ENCODE measurements at regions not wholly inside any gene's neighbourhood (a gene's known extent, or its start where the extent isn't known, plus 50 kb on each side); places are given as distances from the start of the nearest gene placed in this dataset.
A peak's percentile ranks its signal among the peaks of the same experiment; 100 is the strongest.

DNA sequence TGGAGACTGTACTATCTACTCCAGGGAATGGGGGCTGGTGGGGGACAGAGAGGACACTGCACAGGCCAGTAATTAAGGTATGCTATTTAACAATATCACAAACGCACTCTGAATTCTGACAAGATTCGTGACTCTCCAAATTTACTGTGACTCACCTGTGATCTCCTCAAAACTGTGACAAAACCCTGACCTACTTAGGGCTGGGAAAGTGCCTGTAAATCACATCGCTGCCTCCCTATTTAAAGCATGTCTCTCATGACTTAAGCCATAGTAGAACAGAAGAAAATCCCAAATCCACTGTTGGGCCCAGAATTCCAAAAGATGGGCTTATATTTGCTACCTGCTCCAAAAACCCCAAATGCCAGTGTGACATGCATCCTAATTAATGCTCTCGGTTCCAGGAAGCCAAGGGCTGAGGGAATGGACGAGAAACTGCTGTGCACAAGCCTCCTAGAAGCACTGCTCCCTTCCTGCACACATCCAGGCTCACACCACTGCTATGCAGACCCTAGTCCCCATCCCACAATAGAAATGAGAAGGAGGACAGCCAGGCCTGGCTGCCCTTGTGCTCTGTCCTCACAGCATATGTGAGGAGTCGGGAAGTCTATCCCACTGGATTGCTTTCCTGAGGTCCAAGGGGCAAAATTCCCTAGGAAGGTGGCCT, 187.7 kb upstream of the CHRNA7 start:
- no peak for DNase-seq

GRCh38 chr15:31843426-31844055, 186.8 kb upstream of the CHRNA7 start:
- DNase-seq: no peak

DNA sequence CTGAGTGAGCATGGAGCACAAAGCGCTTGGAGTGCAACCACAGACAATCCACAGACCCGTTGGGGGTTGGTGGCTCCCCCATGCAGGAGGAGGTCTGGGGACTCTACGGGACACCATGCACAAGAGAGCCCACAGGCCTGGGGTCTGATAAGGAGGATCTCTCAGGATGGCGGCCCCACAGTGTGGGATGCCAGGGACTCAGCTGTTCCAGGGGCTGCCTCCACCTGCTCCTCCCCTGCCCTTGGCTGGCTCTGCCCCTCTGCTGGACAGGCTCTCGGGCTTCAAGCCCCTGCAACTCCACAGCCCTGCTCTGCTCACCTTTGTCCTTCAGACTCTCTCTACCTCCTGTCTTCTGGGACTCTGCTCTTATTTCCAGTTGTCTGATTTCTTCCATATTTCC, 184.5 kb upstream of the CHRNA7 start:
- DNase-seq: no peak

DNA sequence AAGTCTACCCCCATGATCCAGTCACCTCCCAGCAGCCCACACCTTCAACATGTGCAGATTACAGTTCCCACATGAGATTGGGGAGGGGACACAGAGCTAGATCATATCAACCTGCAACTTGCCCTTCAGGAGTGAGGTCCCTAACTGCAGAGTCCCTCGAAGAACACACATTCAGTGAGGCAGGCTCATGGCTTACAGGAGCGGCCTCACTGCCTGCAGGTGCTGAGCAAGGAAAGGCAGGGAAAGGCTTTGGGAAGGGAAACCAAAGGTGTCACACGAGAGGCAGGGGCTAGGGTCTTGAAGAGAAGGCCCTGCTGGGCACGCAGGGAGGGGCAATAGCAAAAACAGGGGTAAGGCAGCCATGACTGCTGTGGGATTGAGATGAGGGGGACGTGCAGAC, 182.4 kb upstream of the CHRNA7 start:
- DNase-seq: no peak

GRCh38 chr15:31848621-31849020, 181.7 kb upstream of the CHRNA7 start:
- no peak for DNase-seq

DNA sequence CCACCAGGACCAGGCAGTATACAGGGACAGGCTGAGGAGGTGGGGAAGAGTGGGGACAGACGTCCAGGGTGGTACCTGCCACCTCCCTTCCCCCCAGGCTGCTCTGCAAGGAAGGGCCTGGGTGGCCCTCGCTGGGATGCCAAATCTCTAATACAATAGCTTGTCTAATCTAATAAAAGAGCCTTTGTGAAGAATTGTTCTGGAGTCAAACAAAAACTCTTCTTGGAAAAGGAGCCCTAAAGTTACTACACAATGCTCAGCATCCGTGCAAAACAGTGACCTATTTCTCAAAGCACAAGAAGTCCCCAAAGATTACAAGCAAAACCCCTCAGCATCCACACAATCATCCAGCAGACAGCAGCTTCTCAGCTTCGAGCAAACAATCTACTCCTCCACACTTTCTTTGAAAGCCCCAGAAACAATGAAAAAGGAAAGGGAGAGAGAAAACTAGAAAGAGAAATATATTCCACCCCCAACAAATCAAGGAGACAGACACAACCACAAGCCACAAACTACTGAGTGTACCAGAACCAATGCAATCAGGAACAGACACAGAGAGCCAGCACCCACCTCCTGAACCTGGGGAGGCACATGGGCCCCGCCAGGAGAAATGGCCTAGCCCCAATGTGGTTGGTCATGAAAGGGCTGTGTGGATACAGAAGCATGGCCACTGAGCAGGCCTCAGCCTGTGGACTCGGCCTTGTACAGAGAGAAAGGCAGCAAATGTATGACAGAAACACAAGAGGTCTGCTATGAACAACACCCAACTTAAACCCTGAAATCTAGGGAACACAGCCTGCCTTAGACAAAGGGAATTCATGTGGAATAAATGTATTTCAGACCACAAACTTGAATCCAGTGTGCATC, 177.1 kb upstream of the CHRNA7 start:
- no peak for DNase-seq

GRCh38 chr15:31856581-31856980, 173.7 kb upstream of the CHRNA7 start:
- DNase-seq: no peak

- DNase-seq: no peak
Measured at GRCh38 chr15:31857194-31857593, 173.1 kb upstream of the CHRNA7 start.

DNA sequence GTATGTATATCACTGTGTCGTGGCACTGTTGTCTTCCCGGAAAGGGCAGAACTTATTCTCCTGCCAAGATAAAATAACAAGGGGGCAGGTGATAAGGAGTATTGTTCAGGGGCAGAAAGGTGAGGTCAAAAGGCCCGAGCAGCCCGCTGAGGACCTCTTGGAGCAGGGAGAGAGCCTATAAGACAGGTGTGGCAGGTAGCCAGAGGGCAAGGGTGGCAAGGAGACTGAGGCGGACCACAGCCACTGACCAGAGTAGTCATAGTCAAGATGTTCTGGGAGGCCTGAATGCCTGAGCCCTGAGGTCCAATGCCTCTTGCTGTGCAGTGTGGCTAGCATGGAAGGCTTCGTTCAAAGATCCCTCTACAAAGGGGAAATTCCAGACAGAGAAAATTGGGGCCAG, 172.3 kb upstream of the CHRNA7 start:
- DNase-seq: no peak

- DNase-seq: no peak
Measured at GRCh38 chr15:31866248-31866647, 164.1 kb upstream of the CHRNA7 start.

DNA sequence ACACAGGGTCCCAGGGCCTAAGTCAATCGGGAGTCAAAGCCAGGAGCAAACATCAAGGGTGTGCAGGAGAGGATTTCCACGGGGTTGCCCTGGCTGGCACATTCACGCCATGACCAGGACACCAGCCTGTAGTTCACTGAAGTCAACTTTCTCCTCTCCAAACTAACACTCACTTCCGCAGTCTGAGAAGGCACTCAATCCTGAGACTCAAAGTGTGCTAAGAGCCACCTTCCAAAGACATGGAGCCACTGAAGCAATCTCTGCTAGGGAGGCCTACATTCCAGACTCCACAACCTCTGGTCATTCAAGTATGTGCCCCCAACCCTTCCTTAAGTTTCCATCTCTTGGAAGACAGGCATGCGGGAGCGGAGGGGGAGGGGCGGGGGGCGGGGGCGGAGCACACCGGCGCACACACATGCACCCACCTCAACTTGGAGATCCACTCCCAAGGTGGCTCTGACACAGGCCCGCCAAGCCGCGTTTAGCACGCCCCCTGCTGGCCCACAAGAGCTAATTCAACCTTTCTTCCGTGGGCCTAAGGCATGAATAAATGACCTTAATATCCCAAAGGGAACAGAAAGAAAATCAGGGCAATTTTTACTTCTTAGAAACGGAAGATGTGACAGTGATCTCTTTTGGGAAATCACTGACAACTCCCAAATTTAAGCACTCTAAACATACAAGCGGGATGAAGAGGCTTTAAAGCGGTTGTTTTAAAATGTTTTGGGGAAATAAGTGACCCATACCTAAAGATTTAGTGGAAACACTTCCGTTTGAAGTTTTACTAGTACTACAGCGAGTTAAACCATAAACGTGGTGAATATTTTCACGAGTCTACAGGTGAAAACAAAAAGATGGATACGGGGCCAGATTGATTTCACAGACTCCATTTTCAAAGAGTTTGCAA, 162.5 kb upstream of the CHRNA7 start:
- DNase-seq: peak; percentile 44 to 46

DNA sequence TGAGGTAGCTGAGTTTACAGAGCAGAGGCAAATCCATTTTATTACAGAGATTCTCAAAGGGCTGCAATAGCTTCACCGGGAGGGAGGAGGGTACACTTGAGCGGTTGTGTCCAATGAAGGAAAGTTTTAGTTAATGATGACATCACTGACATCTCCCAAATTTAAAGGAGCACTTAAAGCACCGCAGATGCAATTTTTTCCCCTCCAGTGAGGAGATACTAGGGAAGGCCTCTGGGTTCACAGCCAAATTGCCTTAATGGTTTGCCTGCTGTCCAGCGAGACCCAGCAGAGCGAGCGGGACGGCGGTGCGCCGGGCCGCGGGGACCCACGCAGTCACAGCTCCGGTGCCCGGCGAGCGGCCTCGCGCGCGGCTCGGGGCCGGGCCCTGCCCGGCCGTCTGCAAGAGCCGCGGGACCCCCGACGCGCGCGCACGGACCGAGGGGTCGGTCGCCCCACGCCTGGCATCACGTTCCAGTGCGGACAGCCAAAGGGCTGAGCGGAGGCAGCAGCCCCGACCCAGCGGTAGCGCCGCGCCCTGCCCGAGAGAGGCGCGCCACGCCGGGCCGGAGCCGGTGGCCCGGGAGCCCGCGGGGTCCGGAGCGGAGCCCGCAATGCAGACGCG, 160.5 kb upstream of the CHRNA7 start:
- no peak for DNase-seq

GRCh38 chr15:31870328-31871165, 159.8 kb upstream of the CHRNA7 start, which contains the start of gene OTUD7A:
Gene OTUD7A, minus strand, starts transcription at chr15:31870673.
- DNase-seq: peak; percentile 84

- no peak for DNase-seq
Measured at GRCh38 chr15:31871166-31871886, 159.0 kb upstream of the CHRNA7 start.

- DNase-seq: no peak
Measured at GRCh38 chr15:31871887-31872281, 158.4 kb upstream of the CHRNA7 start.

DNA sequence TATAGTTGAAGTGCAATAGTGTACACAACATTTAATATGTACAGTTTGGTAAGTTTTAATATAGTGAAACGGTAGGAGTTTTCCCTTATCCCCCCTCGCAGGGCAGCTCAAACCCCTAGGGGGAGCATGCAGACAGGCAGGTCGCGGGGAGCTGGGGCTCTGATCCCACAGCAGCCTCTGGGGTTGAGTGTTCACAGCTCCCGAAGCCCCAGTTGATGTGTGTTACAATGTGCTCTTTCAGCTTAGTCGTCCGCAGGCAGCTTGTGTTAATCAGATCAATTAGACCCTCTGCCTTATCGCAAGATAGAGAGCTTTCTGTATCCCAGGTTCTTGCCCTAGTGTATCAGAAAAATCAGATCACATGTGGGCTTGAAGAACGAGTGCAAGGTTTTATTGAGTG, 143.1 kb upstream of the CHRNA7 start:
- no peak for DNase-seq

DNA sequence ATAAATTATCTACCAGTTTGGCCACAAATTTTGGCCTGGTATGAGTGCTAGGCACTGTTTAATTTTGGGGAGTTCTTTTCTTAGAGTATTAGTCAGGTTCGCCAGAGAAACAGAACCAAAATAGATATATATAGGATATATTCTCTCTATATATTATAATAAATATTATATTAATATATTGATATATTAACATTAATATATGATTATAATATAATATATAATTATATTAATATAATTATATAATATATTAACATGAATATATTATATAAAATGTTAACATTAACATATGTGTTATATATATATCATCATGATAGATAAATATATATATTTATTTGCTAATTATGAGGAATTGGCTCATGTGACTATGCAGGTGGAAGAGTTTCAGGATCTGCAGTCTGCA, 137.8 kb upstream of the CHRNA7 start:
- DNase-seq: no peak

- DNase-seq: no peak
Measured at GRCh38 chr15:31893780-31894179, 136.5 kb upstream of the CHRNA7 start.

DNA sequence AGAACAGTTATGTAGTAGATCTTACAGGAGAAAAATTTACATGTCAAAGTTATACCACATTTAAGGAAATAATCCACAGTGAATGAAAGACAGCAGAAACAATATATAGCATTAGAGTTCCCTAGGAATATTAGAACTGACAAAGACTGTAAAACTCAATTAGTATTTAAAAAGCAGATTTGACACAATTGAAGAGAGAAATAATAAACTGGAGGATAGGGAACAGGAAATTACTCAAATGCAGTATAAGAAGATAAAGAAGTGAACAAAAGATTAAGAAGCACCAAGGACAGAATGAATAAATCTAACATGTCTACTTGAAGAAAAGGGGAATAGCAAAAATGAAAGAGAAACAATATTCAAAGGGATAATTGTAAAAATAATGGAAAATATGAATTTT, 132.6 kb upstream of the CHRNA7 start:
- no peak for DNase-seq

- no peak for DNase-seq
Measured at GRCh38 chr15:31901501-31901900, 128.8 kb upstream of the CHRNA7 start.

DNA sequence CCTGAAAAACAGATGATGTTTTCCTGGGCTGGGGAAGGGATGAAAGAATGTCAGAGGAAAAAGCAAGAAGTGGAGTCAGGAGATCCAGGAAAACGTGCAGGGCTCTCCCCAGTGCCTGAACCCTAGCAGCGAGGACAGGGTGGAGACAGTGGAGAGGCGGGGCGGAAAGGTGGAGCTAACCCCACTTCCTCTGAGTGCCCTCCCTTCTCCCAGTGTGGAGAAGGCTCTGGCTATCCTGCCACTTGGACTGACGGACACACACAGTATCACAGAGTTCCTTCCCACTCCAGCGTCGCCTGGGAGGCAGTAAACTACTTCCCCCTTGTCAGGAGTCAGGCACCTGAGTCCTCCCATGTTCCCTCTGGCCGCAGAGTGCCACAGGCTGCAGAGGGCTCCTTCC, 125.3 kb upstream of the CHRNA7 start:
- DNase-seq: no peak
